Neural cell (in vitro differentiated cells): ENCODE measurements at regions not wholly inside any gene's neighbourhood (a gene's known extent, or its start where the extent isn't known, plus 50 kb on each side); places are given as distances from the start of the nearest gene placed in this dataset.

Experiments
- EP300 ChIP-seq: fragments of 450-650 bp; conservative IDR thresholded peaks from 2 replicates; pipeline ENCODE4 v1.6.1; 2014; ENCODE audit warnings: antibody characterized with exemption, mild to moderate bottlenecking, moderate library complexity; ENCODE audit not compliant: poor library complexity, severe bottlenecking
- EZH2 ChIP-seq: fragments of 200-600, 300-800 bp; shearing (Covaris generic), sonication (generic); IDR thresholded peaks from 2 replicates; pipeline ENCODE4 v1.6.1; 2014; ENCODE audit warnings: antibody characterized with exemption, low read length, borderline replicate concordance, mild to moderate bottlenecking; ENCODE audit not compliant: insufficient read depth, poor library complexity, severe bottlenecking
- POLR2AphosphoS5 ChIP-seq: IDR thresholded peaks from 2 replicates; pipeline ENCODE4 v1.6.1; 2012
- TF ChIP-seq, protein P1 (sequence below): fragments of 450-650 bp; IDR thresholded peaks from 2 replicates; pipeline ENCODE4 v1.5.1; 2014; ENCODE audit warnings: antibody characterized with exemption, mild to moderate bottlenecking, moderate library complexity; ENCODE audit not compliant: poor library complexity, severe bottlenecking
- TF ChIP-seq, protein P2 (sequence below): IDR thresholded peaks from 2 replicates; pipeline ENCODE4 v1.6.1; 2012; ENCODE audit warnings: borderline replicate concordance

GRCh38 chr10:35875016-35875676, 233.1 kb upstream of the FZD8 start:
- TF ChIP-seq, protein P1, sequence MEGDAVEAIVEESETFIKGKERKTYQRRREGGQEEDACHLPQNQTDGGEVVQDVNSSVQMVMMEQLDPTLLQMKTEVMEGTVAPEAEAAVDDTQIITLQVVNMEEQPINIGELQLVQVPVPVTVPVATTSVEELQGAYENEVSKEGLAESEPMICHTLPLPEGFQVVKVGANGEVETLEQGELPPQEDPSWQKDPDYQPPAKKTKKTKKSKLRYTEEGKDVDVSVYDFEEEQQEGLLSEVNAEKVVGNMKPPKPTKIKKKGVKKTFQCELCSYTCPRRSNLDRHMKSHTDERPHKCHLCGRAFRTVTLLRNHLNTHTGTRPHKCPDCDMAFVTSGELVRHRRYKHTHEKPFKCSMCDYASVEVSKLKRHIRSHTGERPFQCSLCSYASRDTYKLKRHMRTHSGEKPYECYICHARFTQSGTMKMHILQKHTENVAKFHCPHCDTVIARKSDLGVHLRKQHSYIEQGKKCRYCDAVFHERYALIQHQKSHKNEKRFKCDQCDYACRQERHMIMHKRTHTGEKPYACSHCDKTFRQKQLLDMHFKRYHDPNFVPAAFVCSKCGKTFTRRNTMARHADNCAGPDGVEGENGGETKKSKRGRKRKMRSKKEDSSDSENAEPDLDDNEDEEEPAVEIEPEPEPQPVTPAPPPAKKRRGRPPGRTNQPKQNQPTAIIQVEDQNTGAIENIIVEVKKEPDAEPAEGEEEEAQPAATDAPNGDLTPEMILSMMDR = no peak
- TF ChIP-seq, protein P2, sequence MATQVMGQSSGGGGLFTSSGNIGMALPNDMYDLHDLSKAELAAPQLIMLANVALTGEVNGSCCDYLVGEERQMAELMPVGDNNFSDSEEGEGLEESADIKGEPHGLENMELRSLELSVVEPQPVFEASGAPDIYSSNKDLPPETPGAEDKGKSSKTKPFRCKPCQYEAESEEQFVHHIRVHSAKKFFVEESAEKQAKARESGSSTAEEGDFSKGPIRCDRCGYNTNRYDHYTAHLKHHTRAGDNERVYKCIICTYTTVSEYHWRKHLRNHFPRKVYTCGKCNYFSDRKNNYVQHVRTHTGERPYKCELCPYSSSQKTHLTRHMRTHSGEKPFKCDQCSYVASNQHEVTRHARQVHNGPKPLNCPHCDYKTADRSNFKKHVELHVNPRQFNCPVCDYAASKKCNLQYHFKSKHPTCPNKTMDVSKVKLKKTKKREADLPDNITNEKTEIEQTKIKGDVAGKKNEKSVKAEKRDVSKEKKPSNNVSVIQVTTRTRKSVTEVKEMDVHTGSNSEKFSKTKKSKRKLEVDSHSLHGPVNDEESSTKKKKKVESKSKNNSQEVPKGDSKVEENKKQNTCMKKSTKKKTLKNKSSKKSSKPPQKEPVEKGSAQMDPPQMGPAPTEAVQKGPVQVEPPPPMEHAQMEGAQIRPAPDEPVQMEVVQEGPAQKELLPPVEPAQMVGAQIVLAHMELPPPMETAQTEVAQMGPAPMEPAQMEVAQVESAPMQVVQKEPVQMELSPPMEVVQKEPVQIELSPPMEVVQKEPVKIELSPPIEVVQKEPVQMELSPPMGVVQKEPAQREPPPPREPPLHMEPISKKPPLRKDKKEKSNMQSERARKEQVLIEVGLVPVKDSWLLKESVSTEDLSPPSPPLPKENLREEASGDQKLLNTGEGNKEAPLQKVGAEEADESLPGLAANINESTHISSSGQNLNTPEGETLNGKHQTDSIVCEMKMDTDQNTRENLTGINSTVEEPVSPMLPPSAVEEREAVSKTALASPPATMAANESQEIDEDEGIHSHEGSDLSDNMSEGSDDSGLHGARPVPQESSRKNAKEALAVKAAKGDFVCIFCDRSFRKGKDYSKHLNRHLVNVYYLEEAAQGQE = no peak
- no peak for TF ChIP-seq EP300
- no peak for TF ChIP-seq EZH2
- TF ChIP-seq POLR2AphosphoS5 = no peak
